HFFc6 (cell line): ENCODE measurements at regions not wholly inside any gene's neighbourhood (a gene's known extent, or its start where the extent isn't known, plus 50 kb on each side); places are given as distances from the start of the nearest gene placed in this dataset.
"Not testable (repeated sequence)": the region's sequence is repeated elsewhere in the genome, so short reads cannot be mapped to it uniquely, and the experiment has no call there.

Experiments
- DNase-seq: peaks from one replicate; pipeline ENCODE4 v3.0.0-alpha.2; 2018
- H3K27ac Mint-ChIP-seq: 2 replicates; pipeline ENCODE4 v1.8.0; 2020; ENCODE audit warnings: mild to moderate bottlenecking, mixed read lengths
- H3K27me3 Mint-ChIP-seq: 2 replicates; pipeline ENCODE4 v1.8.0; 2021; ENCODE audit warnings: mild to moderate bottlenecking, moderate library complexity, mixed read lengths; ENCODE audit not compliant: insufficient read depth
- H3K36me3 Mint-ChIP-seq: 2 replicates; pipeline ENCODE4 v1.8.0; 2021; ENCODE audit warnings: low read depth, mixed read lengths
- H3K4me1 Mint-ChIP-seq: 2 replicates; pipeline ENCODE4 v1.8.0; 2020; ENCODE audit warnings: low read depth, mixed read lengths
- H3K4me3 Mint-ChIP-seq: 2 replicates; pipeline ENCODE4 v1.8.0; 2020; ENCODE audit warnings: mild to moderate bottlenecking, moderate library complexity, mixed read lengths
- H3K9me3 Mint-ChIP-seq: 2 replicates; pipeline ENCODE4 v1.8.0; 2020; ENCODE audit warnings: mild to moderate bottlenecking, mixed read lengths
- TF ChIP-seq, protein P1 (sequence below): fragments of 200-600 bp; sonication (generic); IDR thresholded peaks from 2 replicates; pipeline ENCODE4 v1.5.0; 2021; ENCODE audit warnings: antibody characterized with exemption, mild to moderate bottlenecking

DNA sequence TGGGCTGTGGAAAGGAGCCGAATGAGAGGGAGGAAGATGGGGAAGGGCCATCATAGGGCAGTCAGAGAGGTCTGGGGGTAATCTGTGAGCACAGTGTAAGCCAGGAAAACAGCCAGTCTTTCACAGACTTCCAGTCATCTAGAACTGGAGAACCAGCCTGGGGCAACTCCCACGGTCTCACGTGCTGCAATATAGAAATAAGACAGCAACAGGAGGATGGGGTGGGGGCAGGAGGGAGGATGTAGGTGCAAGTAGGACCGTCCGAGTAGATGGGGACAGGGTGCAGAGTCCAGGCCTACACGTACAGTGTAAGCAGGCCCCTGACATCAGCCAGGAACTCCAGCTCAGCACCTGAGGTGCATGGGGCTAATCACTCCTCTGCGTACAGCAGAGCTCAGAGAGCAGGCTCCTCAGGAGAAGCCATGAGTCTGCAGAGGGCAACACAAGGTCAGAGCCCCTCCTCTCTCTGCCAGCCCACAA lies 58.2 kb upstream of the TNFAIP3 start:
- Mint-ChIP-seq H3K4me3 (no peak overlapping the region), H3K9me3 (no peaks in the 10 kb centered on the region), H3K27me3 (no peaks in the 10 kb centered on the region; the same call in 1 of the 2 replicates), H3K4me1 (peaks cover 23% of the 10 kb centered on the region), H3K36me3 (no peaks in the 10 kb centered on the region), H3K27ac (peak overlapping the region; percentile 24; the same call in 1 of the 2 replicates)
- DNase-seq = no peak
- TF ChIP-seq, protein P1, sequence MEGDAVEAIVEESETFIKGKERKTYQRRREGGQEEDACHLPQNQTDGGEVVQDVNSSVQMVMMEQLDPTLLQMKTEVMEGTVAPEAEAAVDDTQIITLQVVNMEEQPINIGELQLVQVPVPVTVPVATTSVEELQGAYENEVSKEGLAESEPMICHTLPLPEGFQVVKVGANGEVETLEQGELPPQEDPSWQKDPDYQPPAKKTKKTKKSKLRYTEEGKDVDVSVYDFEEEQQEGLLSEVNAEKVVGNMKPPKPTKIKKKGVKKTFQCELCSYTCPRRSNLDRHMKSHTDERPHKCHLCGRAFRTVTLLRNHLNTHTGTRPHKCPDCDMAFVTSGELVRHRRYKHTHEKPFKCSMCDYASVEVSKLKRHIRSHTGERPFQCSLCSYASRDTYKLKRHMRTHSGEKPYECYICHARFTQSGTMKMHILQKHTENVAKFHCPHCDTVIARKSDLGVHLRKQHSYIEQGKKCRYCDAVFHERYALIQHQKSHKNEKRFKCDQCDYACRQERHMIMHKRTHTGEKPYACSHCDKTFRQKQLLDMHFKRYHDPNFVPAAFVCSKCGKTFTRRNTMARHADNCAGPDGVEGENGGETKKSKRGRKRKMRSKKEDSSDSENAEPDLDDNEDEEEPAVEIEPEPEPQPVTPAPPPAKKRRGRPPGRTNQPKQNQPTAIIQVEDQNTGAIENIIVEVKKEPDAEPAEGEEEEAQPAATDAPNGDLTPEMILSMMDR = no peak

DNA sequence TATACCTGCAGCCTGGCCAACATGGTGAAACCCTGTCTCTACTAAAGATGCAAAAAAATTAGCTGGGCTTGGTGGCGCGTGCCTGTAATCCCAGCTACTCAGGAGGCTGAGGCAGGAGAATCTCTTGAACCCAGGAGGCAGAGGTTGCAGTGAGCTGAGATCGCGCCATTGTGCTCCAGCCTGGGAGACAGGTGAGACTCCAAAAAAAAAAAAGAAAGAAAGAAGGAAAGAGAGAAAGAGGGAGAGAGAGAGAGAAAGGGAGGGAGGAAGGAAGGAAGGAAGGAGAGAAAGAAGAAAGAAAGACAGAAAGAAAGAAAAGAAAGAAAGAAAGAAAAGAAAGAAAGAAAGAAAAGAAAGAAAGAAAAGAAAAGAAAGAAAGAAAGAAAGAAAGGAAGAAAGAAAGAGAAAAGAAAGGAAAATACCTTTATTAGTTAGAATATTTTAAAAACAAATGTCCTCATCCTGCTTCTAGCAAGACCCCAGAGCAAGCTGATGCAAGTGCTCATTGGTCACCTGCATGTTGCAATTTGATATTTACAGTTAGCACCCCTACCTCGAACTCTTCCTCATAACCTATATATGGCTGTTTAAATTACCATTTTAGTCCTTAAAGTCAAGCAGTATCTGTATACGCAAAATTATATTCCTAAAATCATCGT lies 57.0 kb upstream of the TNFAIP3 start:
- H3K36me3 Mint-ChIP-seq, H3K27me3 Mint-ChIP-seq, H3K27ac Mint-ChIP-seq, H3K9me3 Mint-ChIP-seq, DNase-seq, H3K4me3 Mint-ChIP-seq: not testable (repeated sequence)
- H3K4me1 Mint-ChIP-seq = peaks cover 23% of the 10 kb centered on the region

GRCh38 chr6:137810554-137811120 lies 56.4 kb upstream of the TNFAIP3 start:
- H3K4me3 Mint-ChIP-seq = no peak overlapping the region
- TF ChIP-seq, protein P1 = no peak
- H3K27me3 Mint-ChIP-seq = no peaks in the 10 kb centered on the region; the same call in 1 of the 2 replicates
- no peak for DNase-seq
- H3K9me3 Mint-ChIP-seq = no peaks in the 10 kb centered on the region
- H3K4me1 Mint-ChIP-seq = peaks cover 23% of the 10 kb centered on the region
- no peak overlapping the region; the same call in 1 of the 2 replicates for H3K27ac Mint-ChIP-seq
- H3K36me3 Mint-ChIP-seq = no peaks in the 10 kb centered on the region

GRCh38 chr6:137811121-137811915 lies 55.7 kb upstream of the TNFAIP3 start:
- peaks cover 23% of the 10 kb centered on the region for H3K4me1 Mint-ChIP-seq
- H3K27me3 Mint-ChIP-seq = no peaks in the 10 kb centered on the region; the same call in 1 of the 2 replicates
- H3K9me3 Mint-ChIP-seq = no peaks in the 10 kb centered on the region
- TF ChIP-seq, protein P1 = no peak
- H3K27ac Mint-ChIP-seq = peak overlapping the region; percentile 20; the same call in 1 of the 2 replicates
- no peaks in the 10 kb centered on the region for H3K36me3 Mint-ChIP-seq
- H3K4me3 Mint-ChIP-seq = peak overlapping the region; percentile 13; the same call in 1 of the 2 replicates
- peak; percentile 81 for DNase-seq

DNA sequence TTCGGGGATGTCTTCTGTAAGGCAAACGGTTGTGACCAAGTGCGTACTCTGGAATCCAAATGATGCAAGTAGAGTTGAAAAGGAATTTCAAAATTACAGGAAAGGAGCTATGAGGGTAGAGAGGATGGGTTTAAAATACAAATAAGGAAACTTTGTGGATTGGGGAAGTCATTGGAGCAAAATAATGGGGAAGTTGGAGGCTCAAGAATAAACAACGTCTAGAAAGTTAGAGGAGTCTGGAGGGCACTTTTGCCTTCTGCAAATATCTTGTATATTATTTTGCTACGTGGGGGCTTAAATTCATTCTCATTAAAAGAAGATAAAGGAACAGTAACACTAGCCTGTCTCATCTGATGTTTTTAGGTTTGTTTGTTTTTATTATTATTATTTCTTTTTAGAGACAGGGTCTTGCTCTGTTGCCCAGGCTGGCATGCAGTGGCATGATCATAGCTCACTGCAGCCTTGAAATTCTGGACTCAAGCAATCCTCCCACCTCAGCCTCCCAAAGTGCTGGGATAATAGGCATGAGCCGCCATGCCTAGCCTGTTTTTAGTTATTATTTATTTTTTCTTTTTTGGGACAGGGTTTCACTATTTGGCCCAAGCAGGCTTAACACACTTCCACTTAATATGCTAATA lies 55.0 kb upstream of the TNFAIP3 start:
- no peaks in the 10 kb centered on the region for H3K9me3 Mint-ChIP-seq
- peaks cover 23% of the 10 kb centered on the region for H3K4me1 Mint-ChIP-seq
- H3K27ac Mint-ChIP-seq = peak overlapping the region; percentile 20; the same call in 1 of the 2 replicates
- H3K4me3 Mint-ChIP-seq = no peak overlapping the region
- peaks cover 2% of the 10 kb centered on the region; the same call in 1 of the 2 replicates for H3K27me3 Mint-ChIP-seq
- TF ChIP-seq, protein P1 = no peak
- H3K36me3 Mint-ChIP-seq = no peaks in the 10 kb centered on the region
- no peak for DNase-seq
